NCI-H774 (cell line): ENCODE measurements at regions not wholly inside any gene's neighbourhood (a gene's known extent, or its start where the extent isn't known, plus 50 kb on each side); places are given as distances from the start of the nearest gene placed in this dataset.
"Not testable (repeated sequence)": the region's sequence is repeated elsewhere in the genome, so short reads cannot be mapped to it uniquely, and the experiment has no call there.

Source experiments
- DNase-seq: peaks from one replicate; lab custom pipeline; 2025; lab: John Stamatoyannopoulos, UW

GRCh38 chr4:189511581-189511980, 429.1 kb upstream of the FRG1 start:
- no peak for DNase-seq

GRCh38 chr4:189513421-189513820, 427.3 kb upstream of the FRG1 start:
- no peak for DNase-seq

GRCh38 chr4:189514209-189514608, 426.5 kb upstream of the FRG1 start:
- DNase-seq: no peak

- DNase-seq: no peak
Measured at GRCh38 chr4:189516902-189517301, 423.8 kb upstream of the FRG1 start.

GRCh38 chr4:189519186-189519585, 421.5 kb upstream of the FRG1 start:
- no peak for DNase-seq

GRCh38 chr4:189525304-189525703, 415.4 kb upstream of the FRG1 start:
- no peak for DNase-seq

GRCh38 chr4:189530848-189531247, 409.8 kb upstream of the FRG1 start:
- DNase-seq: no peak

GRCh38 chr4:189533603-189534002, 407.1 kb upstream of the FRG1 start:
- no peak for DNase-seq

GRCh38 chr4:189547559-189547958, 393.1 kb upstream of the FRG1 start:
- no peak for DNase-seq

- DNase-seq: no peak
Measured at GRCh38 chr4:189548484-189549125, 392.1 kb upstream of the FRG1 start.

- not testable (repeated sequence) for DNase-seq
Measured at GRCh38 chr4:189551931-189552670, 388.6 kb upstream of the FRG1 start.

- DNase-seq: not testable (repeated sequence)
Measured at GRCh38 chr4:189560605-189561004, 380.1 kb upstream of the FRG1 start.

- DNase-seq: not testable (repeated sequence)
Measured at GRCh38 chr4:189563751-189564150, 376.9 kb upstream of the FRG1 start.

GRCh38 chr4:189566271-189566670, 374.4 kb upstream of the FRG1 start:
- not testable (repeated sequence) for DNase-seq

- DNase-seq: not testable (repeated sequence)
Measured at GRCh38 chr4:189566900-189567299, 373.8 kb upstream of the FRG1 start.

- not testable (repeated sequence) for DNase-seq
Measured at GRCh38 chr4:189579645-189580044, 361.0 kb upstream of the FRG1 start.

- not testable (repeated sequence) for DNase-seq
Measured at GRCh38 chr4:189586908-189587632, 353.6 kb upstream of the FRG1 start.

GRCh38 chr4:189589201-189589600, 351.5 kb upstream of the FRG1 start:
- DNase-seq: not testable (repeated sequence)

GRCh38 chr4:189592890-189593289, 347.8 kb upstream of the FRG1 start:
- no peak for DNase-seq

- DNase-seq: no peak
Measured at GRCh38 chr4:189597341-189597740, 343.3 kb upstream of the FRG1 start.

- DNase-seq: no peak
Measured at GRCh38 chr4:189600264-189600663, 340.4 kb upstream of the FRG1 start.

GRCh38 chr4:189600718-189601435, 339.8 kb upstream of the FRG1 start:
- DNase-seq: no peak
